Breast epithelium (tissue), 4 donors: ENCODE measurements at regions not wholly inside any gene's neighbourhood (a gene's known extent, or its start where the extent isn't known, plus 50 kb on each side); places are given as distances from the start of the nearest gene placed in this dataset.

Experiments used
- DNase-seq, 2 donors: peaks; one replicate each; pipeline ENCODE4 v3.0.0-alpha.2; 2019; ENCODE audit warnings: low spot score in 2 of 2
- H3K27ac ChIP-seq, 2 donors: fragments of 200-600 bp; sonication (generic) in 1 of 2; one replicate each; pipeline ENCODE4 v1.5.1; 2016 to 2019; ENCODE audit warnings: mild to moderate bottlenecking in 1 of 2
- H3K27me3 ChIP-seq, 2 donors: fragments of 200-600 bp; sonication (generic) in 1 of 2; one replicate each; pipeline versions ENCODE4 v1.5.1 to v1.6.0; 2017 to 2019; ENCODE audit warnings: control low read depth in 1 of 2, mild to moderate bottlenecking in 1 of 2
- H3K36me3 ChIP-seq: fragments of 200-600 bp; one replicate; pipeline ENCODE4 v1.5.1; 2019
- H3K4me1 ChIP-seq, 2 donors: fragments of 200-600 bp; sonication (generic); one replicate each; pipeline ENCODE4 v1.5.1; 2016 to 2019; ENCODE audit warnings: control low read depth in 1 of 2
- H3K4me3 ChIP-seq, 3 donors: fragments of 200-600 bp; sonication (generic); 1 replicate in 2 of 3; 2 replicates in 1 of 3; pipeline ENCODE4 v1.5.1; 2016 to 2019; ENCODE audit warnings: mild to moderate bottlenecking in 3 of 3, moderate library complexity in 2 of 3
- H3K9me3 ChIP-seq, 2 donors: fragments of 200-600 bp; sonication (generic) in 1 of 2; one replicate each; pipeline ENCODE4 v1.5.1; 2016 to 2019; ENCODE audit warnings: control low read depth in 1 of 2
- POLR2A ChIP-seq: fragments of 450-650 bp; IDR thresholded peaks from one replicate; pipeline ENCODE4 v1.6.1; 2016; ENCODE audit warnings: antibody characterized with exemption, mild to moderate bottlenecking, moderate library complexity
- POLR2AphosphoS5 ChIP-seq, 3 donors: sonication (generic); formaldehyde crosslinking; IDR thresholded peaks; one replicate each; pipeline ENCODE4 v1.6.1; 2017; ENCODE audit warnings: antibody characterized with exemption in 3 of 3
- intact Hi-C: fragments of 100-400 bp; cut with DNase I; formaldehyde crosslinking; loops from one replicate; pipeline ENCODE4 v1.15.1; 2023; ENCODE audit warnings: low total_unique reads
- TF ChIP-seq, protein P1 (sequence below), 3 donors: fragments of 450-650 bp; IDR thresholded peaks; one replicate each; pipeline ENCODE4 v1.5.1; 2016 to 2017; ENCODE audit warnings: antibody characterized with exemption in 3 of 3, mild to moderate bottlenecking in 3 of 3, moderate library complexity in 3 of 3

DNA sequence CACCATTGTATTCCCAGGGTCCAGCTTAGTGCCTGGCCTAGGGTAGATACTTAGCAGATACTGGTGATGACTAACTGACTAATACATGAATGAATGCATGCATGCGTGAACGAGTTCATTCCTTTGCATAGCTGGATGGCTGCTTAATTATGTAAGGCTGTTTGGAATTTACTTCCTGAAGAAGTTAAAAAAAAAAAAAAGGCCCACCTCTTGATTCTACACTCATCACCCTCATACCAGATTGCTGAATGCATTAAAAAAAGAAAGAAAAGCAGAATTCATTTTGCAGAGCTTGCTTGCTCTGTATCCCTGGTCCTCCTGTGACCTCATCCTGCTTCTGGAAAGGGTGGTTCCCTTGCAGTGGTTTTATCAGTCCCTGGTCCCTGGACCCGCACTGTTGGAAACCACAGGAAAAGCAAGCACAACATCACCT, 277.6 kb upstream of the CFAP20DC start:
- H3K27me3 ChIP-seq: no peaks in the 10 kb centered on the region
- no peaks in the 10 kb centered on the region for H3K4me1 ChIP-seq
- no peaks in the 10 kb centered on the region for H3K36me3 ChIP-seq
- no peak overlapping the region for H3K4me3 ChIP-seq
- DNase-seq: no peak
- TF ChIP-seq, protein P1, sequence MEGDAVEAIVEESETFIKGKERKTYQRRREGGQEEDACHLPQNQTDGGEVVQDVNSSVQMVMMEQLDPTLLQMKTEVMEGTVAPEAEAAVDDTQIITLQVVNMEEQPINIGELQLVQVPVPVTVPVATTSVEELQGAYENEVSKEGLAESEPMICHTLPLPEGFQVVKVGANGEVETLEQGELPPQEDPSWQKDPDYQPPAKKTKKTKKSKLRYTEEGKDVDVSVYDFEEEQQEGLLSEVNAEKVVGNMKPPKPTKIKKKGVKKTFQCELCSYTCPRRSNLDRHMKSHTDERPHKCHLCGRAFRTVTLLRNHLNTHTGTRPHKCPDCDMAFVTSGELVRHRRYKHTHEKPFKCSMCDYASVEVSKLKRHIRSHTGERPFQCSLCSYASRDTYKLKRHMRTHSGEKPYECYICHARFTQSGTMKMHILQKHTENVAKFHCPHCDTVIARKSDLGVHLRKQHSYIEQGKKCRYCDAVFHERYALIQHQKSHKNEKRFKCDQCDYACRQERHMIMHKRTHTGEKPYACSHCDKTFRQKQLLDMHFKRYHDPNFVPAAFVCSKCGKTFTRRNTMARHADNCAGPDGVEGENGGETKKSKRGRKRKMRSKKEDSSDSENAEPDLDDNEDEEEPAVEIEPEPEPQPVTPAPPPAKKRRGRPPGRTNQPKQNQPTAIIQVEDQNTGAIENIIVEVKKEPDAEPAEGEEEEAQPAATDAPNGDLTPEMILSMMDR (IDR thresholded peaks at IDR 0.05): no peak
- no peak for TF ChIP-seq POLR2A
- no peak for TF ChIP-seq POLR2AphosphoS5 (IDR thresholded peaks at IDR 0.05)
- no peaks in the 10 kb centered on the region for H3K9me3 ChIP-seq
- no peak overlapping the region for H3K27ac ChIP-seq
- intact Hi-C loops: no loop called here

DNA sequence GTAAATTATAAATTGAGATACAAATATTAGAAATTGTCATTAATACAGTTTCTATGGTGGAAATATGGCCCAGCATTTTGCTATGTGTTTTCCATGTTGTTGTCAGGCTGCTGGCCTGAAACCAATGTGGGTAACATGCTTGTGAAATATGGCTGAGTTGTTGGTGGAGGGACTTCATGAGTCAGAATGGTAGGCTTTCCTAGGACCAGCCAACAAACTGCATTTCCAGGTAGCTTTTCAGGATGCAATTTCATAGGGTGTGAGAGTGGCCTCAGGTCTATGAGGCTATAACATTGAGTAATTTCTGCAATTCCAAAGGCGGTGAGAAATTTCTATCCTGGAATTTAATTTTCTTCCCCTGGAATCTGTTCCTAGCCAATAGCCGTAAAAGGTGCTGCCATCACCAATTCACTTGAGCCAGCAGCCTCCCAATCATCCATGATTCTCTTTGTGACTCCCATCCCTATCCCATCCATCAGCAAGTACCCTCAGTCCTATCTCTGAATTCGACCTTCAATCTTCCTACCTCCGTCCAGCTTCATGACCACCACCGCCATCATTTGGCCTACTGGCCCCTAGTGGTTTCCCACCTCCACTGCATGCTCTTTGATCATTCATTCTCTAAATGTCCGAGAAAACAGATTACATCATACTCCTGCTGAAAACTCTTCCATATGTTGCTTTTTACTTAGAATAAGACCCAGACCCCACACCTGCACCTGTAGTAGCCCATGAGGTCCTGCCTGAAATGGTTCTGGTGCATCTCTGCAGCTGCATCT, 276.6 kb upstream of the CFAP20DC start:
- Histone ChIP-seq H3K4me3 (no peak overlapping the region), H3K4me1 (no peaks in the 10 kb centered on the region), H3K9me3 (no peaks in the 10 kb centered on the region), H3K36me3 (no peaks in the 10 kb centered on the region), H3K27ac (no peak overlapping the region), H3K27me3 (no peaks in the 10 kb centered on the region)
- no peak for DNase-seq
- intact Hi-C loops: no loop called here
- TF ChIP-seq POLR2A (no peak), POLR2AphosphoS5 (IDR thresholded peaks at IDR 0.05) (no peak)
- TF ChIP-seq, protein P1 (IDR thresholded peaks at IDR 0.05): no peak

DNA sequence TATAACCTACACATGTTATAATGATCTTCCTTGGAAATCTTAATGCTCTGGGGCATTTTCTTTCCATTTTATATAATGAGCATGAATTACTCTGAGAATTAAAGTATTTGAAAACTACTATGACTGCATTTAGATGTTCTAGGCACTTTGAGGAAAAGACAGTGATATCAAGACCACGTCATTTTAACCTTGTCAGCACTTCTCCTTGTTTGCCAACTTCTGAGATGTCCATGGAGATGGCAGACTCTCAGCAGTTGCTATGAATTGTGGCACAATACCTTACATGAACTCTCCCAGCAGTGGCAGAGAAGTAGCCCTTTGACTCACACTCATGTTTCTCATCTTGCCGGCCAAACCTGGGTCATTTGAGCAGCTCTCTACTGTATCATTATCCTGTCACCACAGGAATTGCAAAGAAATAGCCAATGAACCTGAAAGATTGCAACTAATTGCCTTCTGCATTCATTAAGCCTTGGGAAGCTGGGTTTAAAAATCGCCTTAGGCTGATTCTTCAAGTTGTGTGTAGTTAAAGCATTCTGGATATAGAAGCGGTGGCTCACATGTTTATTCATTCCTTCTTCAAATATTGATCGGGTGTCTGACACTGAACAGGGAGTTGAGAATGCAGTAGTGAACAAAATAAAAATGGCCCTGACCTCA, 272.2 kb upstream of the CFAP20DC start:
- TF ChIP-seq, protein P1 (IDR thresholded peaks at IDR 0.05): no peak
- TF ChIP-seq POLR2AphosphoS5 (IDR thresholded peaks at IDR 0.05): no peak
- no peak for TF ChIP-seq POLR2A
- no peak overlapping the region for H3K4me3 ChIP-seq
- DNase-seq: no peak
- H3K27me3 ChIP-seq: no peaks in the 10 kb centered on the region
- no peaks in the 10 kb centered on the region for H3K9me3 ChIP-seq
- intact Hi-C loops: no loop called here
- H3K36me3 ChIP-seq: no peaks in the 10 kb centered on the region
- no peak overlapping the region for H3K27ac ChIP-seq
- no peaks in the 10 kb centered on the region for H3K4me1 ChIP-seq

DNA sequence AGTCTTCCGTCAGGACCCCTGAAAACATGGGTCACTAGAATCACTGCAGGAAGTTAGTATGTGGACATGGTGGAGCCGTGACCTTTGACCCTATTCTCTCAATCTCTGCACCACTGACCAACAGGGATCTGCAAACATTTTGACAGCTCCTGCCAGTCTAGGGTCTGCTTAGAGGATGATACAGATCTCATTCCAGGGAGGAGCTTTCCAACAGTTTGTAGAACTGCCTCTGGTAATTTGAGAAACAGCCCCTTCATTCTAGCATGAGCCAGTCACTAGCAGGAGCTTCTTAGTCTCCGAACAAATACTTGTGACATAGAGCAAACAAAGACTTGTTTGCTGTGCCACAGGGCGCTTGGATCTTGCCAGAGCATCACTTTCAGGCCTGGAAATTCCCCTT, 270.3 kb upstream of the CFAP20DC start:
- Histone ChIP-seq H3K9me3 (no peaks in the 10 kb centered on the region), H3K27ac (peak overlapping the region in 1 of 2 donors; percentile 6), H3K4me3 (no peak overlapping the region), H3K36me3 (no peaks in the 10 kb centered on the region), H3K27me3 (no peaks in the 10 kb centered on the region), H3K4me1 (no peaks in the 10 kb centered on the region)
- DNase-seq: no peak
- intact Hi-C loops: no loop called here
- TF ChIP-seq, protein P1 (IDR thresholded peaks at IDR 0.05): no peak
- TF ChIP-seq POLR2AphosphoS5 (IDR thresholded peaks at IDR 0.05): no peak
- TF ChIP-seq POLR2A: no peak

DNA sequence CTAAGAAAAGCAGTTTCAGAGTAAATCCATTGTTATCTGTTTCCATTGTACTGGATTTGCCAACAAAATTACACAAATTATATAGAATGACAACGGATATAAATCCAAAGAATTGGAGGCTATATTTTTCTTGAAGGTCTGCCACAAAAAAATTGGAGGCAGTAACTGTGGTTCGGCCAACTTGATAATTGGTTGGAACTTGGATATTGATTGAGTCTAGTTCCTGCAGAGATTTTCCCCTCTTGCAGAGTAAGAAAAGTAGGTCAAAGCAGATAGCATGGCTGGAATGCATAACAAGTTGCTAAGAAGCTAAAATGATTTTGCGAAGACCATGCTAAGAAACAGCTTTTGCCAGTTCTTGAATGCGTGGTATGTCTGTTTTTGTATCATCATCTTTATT, 269.6 kb upstream of the CFAP20DC start:
- Histone ChIP-seq H3K36me3 (no peaks in the 10 kb centered on the region), H3K4me3 (no peak overlapping the region), H3K4me1 (no peaks in the 10 kb centered on the region), H3K9me3 (no peaks in the 10 kb centered on the region), H3K27me3 (no peaks in the 10 kb centered on the region), H3K27ac (no peak overlapping the region)
- TF ChIP-seq, protein P1 (IDR thresholded peaks at IDR 0.05): no peak
- TF ChIP-seq POLR2AphosphoS5 (IDR thresholded peaks at IDR 0.05) (no peak), POLR2A (no peak)
- no peak for DNase-seq
- intact Hi-C loops: no loop called here
